GM12891 (cell line): ENCODE measurements at regions not wholly inside any gene's neighbourhood (a gene's known extent, or its start where the extent isn't known, plus 50 kb on each side); places are given as distances from the start of the nearest gene placed in this dataset.

Experiments used
- PAX5 ChIP-seq: IDR thresholded peaks from 2 replicates; pipeline ENCODE4 v1.6.1; 2011; ENCODE audit warnings: low read length, moderate library complexity, mild to moderate bottlenecking; ENCODE audit not compliant: insufficient read depth, severe bottlenecking
- POLR2A ChIP-seq: IDR thresholded peaks from 2 replicates; pipeline ENCODE4 v1.6.1; 2011; ENCODE audit warnings: low read depth, low read length, control low read depth
- POLR2AphosphoS5 ChIP-seq: IDR thresholded peaks from 2 replicates; pipeline ENCODE4 v1.6.1; 2011; ENCODE audit warnings: low read depth, low read length, control low read depth
- POU2F2 ChIP-seq: IDR thresholded peaks from 2 replicates; pipeline ENCODE4 v1.6.1; 2011; ENCODE audit warnings: low read depth, mild to moderate bottlenecking, control low read depth, low read length, moderate library complexity
- SPI1 ChIP-seq: IDR thresholded peaks from 2 replicates; pipeline ENCODE4 v1.6.1; 2011; ENCODE audit warnings: low read depth, low read length, control low read depth
- TAF1 ChIP-seq: IDR thresholded peaks from 2 replicates; pipeline ENCODE4 v1.6.1; 2011; ENCODE audit warnings: low read depth, low read length, control low read depth

- no peak for TF ChIP-seq POLR2AphosphoS5
- TF ChIP-seq POLR2A, result no peak
- no peak for TF ChIP-seq TAF1
- TF ChIP-seq SPI1, result no peak
- no peak for TF ChIP-seq PAX5
- no peak for TF ChIP-seq POU2F2
These were observed 57.6 kb upstream of the KIF2B start for GRCh38 chr17:53765129-53765528.
